K562 (cell line): ENCODE measurements at regions not wholly inside any gene's neighbourhood (a gene's known extent, or its start where the extent isn't known, plus 50 kb on each side); places are given as distances from the start of the nearest gene placed in this dataset.

Source experiments
- ATAC-seq: fragments of 200-7000 bp; cut with Tn5 transposase; 3 replicates; pipeline ENCODE4 v1.9.1; 2020; ENCODE audit warnings: moderate library complexity
- BruUV-seq: library from RNA; stranded (reverse); fragments of 400-500 nt; replicated peaks from 2 replicates; lab custom pipeline; 2021; lab: Mats Ljungman, UMichigan
- CTCF ChIA-PET: fragments of 300-600 bp; formaldehyde crosslinking; extraction: SDS; loops from one replicate; lab custom pipeline; 2021; ENCODE audit warnings: low intra/inter-chr PET ratio; lab: Yijun Ruan, JAX
- POLR2A ChIA-PET: fragments of 300-600, 350-650 bp; sonication (Branson Sonifier 250); formaldehyde crosslinking; extraction: SDS; loops from one replicate; lab custom pipeline; 2021; ENCODE audit warnings: antibody characterized with exemption, inconsistent platforms; lab: Yijun Ruan, JAX
- DNase-seq, 4 experiments: peaks; one replicate each; pipeline versions ENCODE4 v3.0.0 to v3.0.0-alpha.2; 2011 to 2018; ENCODE audit warnings: low spot score in 3 of 4, mixed read lengths in 3 of 4; ENCODE audit errors: extremely low read depth in 1 of 4
- FAIRE-seq: peaks from 2 replicates; lab custom pipeline; 2011; peaks lifted over from hg19 to GRCh38; lab: Jason Lieb, UNC
- H2AFZ ChIP-seq: 2 replicates; pipeline ENCODE4 v1.6.0; 2011; ENCODE audit warnings: low read depth, low read length, control low read depth, inconsistent platforms
- H3K27ac ChIP-seq: fragments of 200-600 bp; 3 replicates; pipeline ENCODE4 v1.8.0; 2011; ENCODE audit warnings: low read depth, mild to moderate bottlenecking, control low read depth, inconsistent platforms, low read length, moderate library complexity, mixed read lengths; ENCODE audit errors: extremely low read depth
- H3K27me3 ChIP-seq, 2 experiments: fragments of 300-600 bp in 1 of 2; 2 replicates in 1 of 2; 3 replicates in 1 of 2; pipeline versions ENCODE4 v1.6.0 to v1.8.0; 2011; ENCODE audit warnings: inconsistent platforms in 2 of 2, low read length in 2 of 2, mild to moderate bottlenecking in 1 of 2, mixed read lengths in 1 of 2, moderate library complexity in 1 of 2; ENCODE audit not compliant: control insufficient read depth in 2 of 2, insufficient read depth in 2 of 2
- H3K36me3 ChIP-seq: fragments of 300-600 bp; 3 replicates; pipeline ENCODE4 v1.8.0; 2011; ENCODE audit warnings: mild to moderate bottlenecking, low read length, inconsistent platforms; ENCODE audit not compliant: control insufficient read depth, insufficient read depth
- H3K4me1 ChIP-seq, 2 experiments: fragments of 200-600 bp in 1 of 2; replicated peaks in 1 of 2; 2 replicates in 1 of 2; 3 replicates in 1 of 2; pipeline versions ENCODE4 v1.5.1 to v1.8.0; 2011; ENCODE audit warnings: inconsistent platforms in 2 of 2, low read length in 2 of 2, mild to moderate bottlenecking in 1 of 2, mixed read lengths in 1 of 2, moderate library complexity in 1 of 2; ENCODE audit not compliant: control insufficient read depth in 2 of 2, insufficient read depth in 2 of 2
- H3K4me2 ChIP-seq: 2 replicates; pipeline ENCODE4 v1.6.1; 2011; ENCODE audit warnings: low read length, control low read depth, inconsistent platforms, mixed read lengths; ENCODE audit not compliant: insufficient read depth
- H3K4me3 ChIP-seq: fragments of 200-600 bp; sonication (generic), shearing (Covaris generic); 2 replicates; pipeline ENCODE4 v1.5.1; 2016; ENCODE audit warnings: control low read depth, inconsistent platforms
- H3K79me2 ChIP-seq: fragments of 200-600 bp; 3 replicates; pipeline ENCODE4 v1.8.0; 2011; ENCODE audit warnings: low read length, inconsistent platforms; ENCODE audit not compliant: control insufficient read depth, insufficient read depth
- H3K9ac ChIP-seq, 2 experiments: 2 replicates each; pipeline versions ENCODE4 v1.6.0 to v1.6.1; 2011; ENCODE audit warnings: low read depth in 2 of 2, low read length in 2 of 2, control low read depth in 1 of 2, inconsistent platforms in 1 of 2, mild to moderate bottlenecking in 1 of 2, mixed read lengths in 1 of 2; ENCODE audit not compliant: insufficient read depth in 1 of 2
- H3K9me1 ChIP-seq: one replicate; pipeline ENCODE4 v1.6.0; 2011; ENCODE audit warnings: inconsistent platforms, mild to moderate bottlenecking, low read length, moderate library complexity; ENCODE audit not compliant: control insufficient read depth, insufficient read depth
- H3K9me3 ChIP-seq: replicated peaks from 2 replicates; pipeline ENCODE4 v1.5.1; 2011; ENCODE audit warnings: low read depth, low read length, inconsistent platforms; ENCODE audit not compliant: control insufficient read depth, insufficient read depth
- H4K20me1 ChIP-seq: replicated peaks from 2 replicates; pipeline ENCODE4 v1.6.1; 2011; ENCODE audit warnings: low read length, inconsistent platforms, mixed read lengths; ENCODE audit not compliant: control insufficient read depth, insufficient read depth
- BCOR ChIP-seq: fragments of 450-650 bp; IDR thresholded peaks from 2 replicates; pipeline ENCODE4 v1.6.1; 2016
- CBFA2T3 ChIP-seq: fragments of 450-650 bp; IDR thresholded peaks from 2 replicates; pipeline ENCODE4 v1.6.1; 2017
- CEBPG ChIP-seq, 3 experiments: fragments of 200-800 bp in 1 of 3; sonication (Bioruptor generic) in 1 of 3; sonication (generic) in 1 of 3; formaldehyde crosslinking in 1 of 3; IDR thresholded peaks in 2 of 3; conservative IDR thresholded peaks in 1 of 3; 2 replicates each; pipeline versions ENCODE4 v1.6.1 to v1.8.0; 2016 to 2022; ENCODE audit warnings: missing compliant biosample characterization in 2 of 3, missing genetic modification characterization in 2 of 3, mild to moderate bottlenecking in 1 of 3, missing genetic modification reagents in 1 of 3
- CSDE1 ChIP-seq, 2 experiments: fragments of 450-650 bp; IDR thresholded peaks; 2 replicates each; pipeline ENCODE4 v1.6.1; 2016; ENCODE audit warnings: mild to moderate bottlenecking in 1 of 2
- MYNN ChIP-seq, 2 experiments: sonication (generic); formaldehyde crosslinking in 1 of 2; IDR thresholded peaks; 2 replicates each; pipeline versions ENCODE4 v1.5.0 to v1.6.1; 2016 to 2020; ENCODE audit warnings: antibody characterized with exemption in 1 of 2, missing genetic modification reagents in 1 of 2
- NCOA1 ChIP-seq: fragments of 450-650 bp; IDR thresholded peaks from 2 replicates; pipeline ENCODE4 v1.6.1; 2016; ENCODE audit warnings: low read depth
- RNF219 ChIP-seq: fragments of 250-450 bp; sonication (Bioruptor Pico); IDR thresholded peaks from 2 replicates; pipeline ENCODE4 v1.5.0; 2022; ENCODE audit warnings: mild to moderate bottlenecking
- ZNF146 ChIP-seq: IDR thresholded peaks from one replicate; pipeline ENCODE4 v1.6.1; 2018; ENCODE audit warnings: missing compliant biosample characterization; ENCODE audit not compliant: unreplicated experiment
- ZNF561 ChIP-seq: fragments of 450-650 bp; formaldehyde crosslinking; conservative IDR thresholded peaks from 2 replicates; pipeline ENCODE4 v1.4.0; 2020; ENCODE audit warnings: mild to moderate bottlenecking, moderate library complexity
- ZNF583 ChIP-seq: fragments of 250-450 bp; sonication (Bioruptor Pico); IDR thresholded peaks from 2 replicates; pipeline ENCODE4 v1.4.0; 2020
- ZNF668 ChIP-seq: fragments of 250-450 bp; sonication (Bioruptor Pico); IDR thresholded peaks from 2 replicates; pipeline ENCODE4 v1.8.0; 2022; ENCODE audit warnings: mild to moderate bottlenecking, inconsistent platforms
- WGBS: fragments of 100-300 bp; shearing (Covaris generic); methylation state at CpG from one replicate; pipeline ENCODE4 v1.1.6; 2016; ENCODE audit warnings: low coverage, mixed read lengths; ENCODE audit not compliant: insufficient coverage; ENCODE audit errors: missing lambda C conversion rate; 5-methylcytosine and 5-hydroxymethylcytosine counted together
- in situ Hi-C: fragments of 300-500 bp; cut with MboI; formaldehyde crosslinking; loops from 4 replicates; pipeline ENCODE4 v1.15.0; 2018; ENCODE audit warnings: inconsistent platforms, mixed read lengths
- intact Hi-C: fragments of 100-400 bp; cut with micrococcal nuclease; formaldehyde crosslinking; loops from 2 replicates; pipeline ENCODE4 v1.14.2; 2022

GRCh38 chr10:108779501-108779900, 1143.8 kb downstream of the XPNPEP1 start:
- Histone ChIP-seq H3K27ac (no peak overlapping the region), H3K9ac (no peak overlapping the region), H3K27me3 (no peaks in the 10 kb centered on the region), H4K20me1 (no peaks in the 10 kb centered on the region), H3K9me3 (no peaks in the 10 kb centered on the region), H3K4me1 (no peaks in the 10 kb centered on the region), H3K4me2 (no peak overlapping the region), H3K9me1 (no peaks in the 10 kb centered on the region), H3K4me3 (no peak overlapping the region), H3K36me3 (no peaks in the 10 kb centered on the region), H2AFZ (no peak overlapping the region), H3K79me2 (no peaks in the 10 kb centered on the region)
- BruUV-seq = no TSS peak
- ChIA-PET CTCF (no interaction called here), POLR2A (interaction anchor here (0.6 kb wide), 1 partner anchor 440 kb away, joined by 4 read pairs; no protein-coding TSS in a partner anchor)
- intact Hi-C loops (no loop called here), in situ Hi-C loops (no loop called here)
- FAIRE-seq = no peak
- no peak for TF ChIP-seq BCOR
- no peak for TF ChIP-seq CEBPG (CRISPR knock-in tag; IDR thresholded peaks at IDR 0.05)
- peak in 1 of 2 experiments; percentile 63; a peak in 2 of 4 replicates for TF ChIP-seq CEBPG (tag; conservative IDR thresholded peaks at IDR 0.05 in 1 of 2, IDR thresholded peaks at IDR 0.05 in 1 of 2)
- no peak for DNase-seq
- ATAC-seq = no peak

GRCh38 chr10:108775911-108776475, 1147.3 kb downstream of the XPNPEP1 start:
- Histone ChIP-seq H2AFZ (no peak overlapping the region), H3K4me2 (no peak overlapping the region), H3K79me2 (no peaks in the 10 kb centered on the region), H4K20me1 (no peaks in the 10 kb centered on the region), H3K27ac (no peak overlapping the region), H3K36me3 (no peaks in the 10 kb centered on the region), H3K4me3 (no peak overlapping the region), H3K9me1 (no peaks in the 10 kb centered on the region), H3K9me3 (no peaks in the 10 kb centered on the region), H3K4me1 (no peaks in the 10 kb centered on the region), H3K27me3 (no peaks in the 10 kb centered on the region), H3K9ac (no peak overlapping the region)
- ChIA-PET POLR2A (no interaction called here), CTCF (no interaction called here)
- intact Hi-C loops (no loop called here), in situ Hi-C loops (no loop called here)
- BruUV-seq = no TSS peak
- ATAC-seq (no peak), FAIRE-seq (no peak), DNase-seq (no peak)
- WGBS = 4% methylated on average over 3 of the region's 3 CpGs
- TF ChIP-seq MYNN (IDR thresholded peaks at IDR 0.05) = no peak
- TF ChIP-seq MYNN (CRISPR knock-in tag; IDR thresholded peaks at IDR 0.05) = no peak
- no peak for TF ChIP-seq ZNF668 (CRISPR knock-in tag)
- TF ChIP-seq CBFA2T3 = no peak
- TF ChIP-seq NCOA1 = no peak
- no peak for TF ChIP-seq RNF219 (CRISPR knock-in tag)
- TF ChIP-seq ZNF561 = no peak
- TF ChIP-seq CSDE1 (IDR thresholded peaks at IDR 0.05) = no peak
- no peak for TF ChIP-seq ZNF583 (CRISPR knock-in tag)
- TF ChIP-seq ZNF146 = no peak
